ENCODE measurements at regions not wholly inside any gene's neighbourhood (a gene's known extent, or its start where the extent isn't known, plus 50 kb on each side); places are given as distances from the start of the nearest gene placed in this dataset.
"Not testable (repeated sequence)": the region's sequence is repeated elsewhere in the genome, so short reads cannot be mapped to it uniquely, and the experiment has no call there.

- no peak for DNase-seq (ENCODE audit: low spot score)
These were observed 107.6 kb downstream of the SOX1 start for GRCh38 chr13:112174476-112175110.

GRCh38 chr13:112175162-112176075 is 108.5 kb downstream of the SOX1 start:
- no peak for DNase-seq (ENCODE audit: low spot score)

GRCh38 chr13:112176141-112177119 is 109.5 kb downstream of the SOX1 start:
- not testable (repeated sequence) for DNase-seq (ENCODE audit: low spot score)

- DNase-seq (ENCODE audit: low spot score): no peak
These were observed 110.7 kb downstream of the SOX1 start for GRCh38 chr13:112177450-112178288.

GRCh38 chr13:112178769-112179168 is 111.8 kb downstream of the SOX1 start:
- DNase-seq (ENCODE audit: low spot score): no peak

GRCh38 chr13:112179421-112179820 is 112.5 kb downstream of the SOX1 start:
- DNase-seq (ENCODE audit: low spot score): no peak

- DNase-seq (ENCODE audit: low spot score): no peak
These were observed 113.0 kb downstream of the SOX1 start for GRCh38 chr13:112179995-112180394.

GRCh38 chr13:112181336-112182067 is 114.6 kb downstream of the SOX1 start:
- no peak for DNase-seq (ENCODE audit: low spot score)

GRCh38 chr13:112182251-112182650 is 115.3 kb downstream of the SOX1 start:
- no peak for DNase-seq (ENCODE audit: low spot score)

- DNase-seq (ENCODE audit: low spot score): no peak
These were observed 116.0 kb downstream of the SOX1 start for GRCh38 chr13:112182846-112183531.

GRCh38 chr13:112183532-112184090 is 116.7 kb downstream of the SOX1 start:
- no peak for DNase-seq (ENCODE audit: low spot score)

- no peak for DNase-seq (ENCODE audit: low spot score)
These were observed 117.3 kb downstream of the SOX1 start for GRCh38 chr13:112184261-112184660.

GRCh38 chr13:112184851-112185371 is 118.0 kb downstream of the SOX1 start:
- no peak for DNase-seq (ENCODE audit: low spot score)

- no peak for DNase-seq (ENCODE audit: low spot score)
These were observed 118.5 kb downstream of the SOX1 start for GRCh38 chr13:112185466-112185865.

- no peak for DNase-seq (ENCODE audit: low spot score)
These were observed 119.1 kb downstream of the SOX1 start for GRCh38 chr13:112186091-112186490.

- DNase-seq (ENCODE audit: low spot score): no peak
These were observed 120.8 kb downstream of the SOX1 start for GRCh38 chr13:112187527-112188297.

GRCh38 chr13:112188298-112188610 is 121.3 kb downstream of the SOX1 start:
- no peak for DNase-seq (ENCODE audit: low spot score)

- DNase-seq (ENCODE audit: low spot score): no peak
These were observed 126.7 kb downstream of the SOX1 start for GRCh38 chr13:112193463-112194166.
